K562 (cell line): ENCODE measurements at regions not wholly inside any gene's neighbourhood (a gene's known extent, or its start where the extent isn't known, plus 50 kb on each side); places are given as distances from the start of the nearest gene placed in this dataset.

Source experiments
- ATAC-seq: fragments of 200-7000 bp; cut with Tn5 transposase; 3 replicates; pipeline ENCODE4 v1.9.1; 2020; ENCODE audit warnings: moderate library complexity
- BruUV-seq: library from RNA; stranded (reverse); fragments of 400-500 nt; replicated peaks from 2 replicates; lab custom pipeline; 2021; lab: Mats Ljungman, UMichigan
- CTCF ChIA-PET: fragments of 300-600 bp; formaldehyde crosslinking; extraction: SDS; loops from one replicate; lab custom pipeline; 2021; ENCODE audit warnings: low intra/inter-chr PET ratio; lab: Yijun Ruan, JAX
- POLR2A ChIA-PET: fragments of 300-600, 350-650 bp; sonication (Branson Sonifier 250); formaldehyde crosslinking; extraction: SDS; loops from one replicate; lab custom pipeline; 2021; ENCODE audit warnings: antibody characterized with exemption, inconsistent platforms; lab: Yijun Ruan, JAX
- DNase-seq, 4 experiments: peaks; one replicate each; pipeline versions ENCODE4 v3.0.0 to v3.0.0-alpha.2; 2011 to 2018; ENCODE audit warnings: low spot score in 3 of 4, mixed read lengths in 3 of 4; ENCODE audit errors: extremely low read depth in 1 of 4
- FAIRE-seq: peaks from 2 replicates; lab custom pipeline; 2011; peaks lifted over from hg19 to GRCh38; lab: Jason Lieb, UNC
- H2AFZ ChIP-seq: 2 replicates; pipeline ENCODE4 v1.6.0; 2011; ENCODE audit warnings: low read depth, low read length, control low read depth, inconsistent platforms
- H3K27ac ChIP-seq: fragments of 200-600 bp; 3 replicates; pipeline ENCODE4 v1.8.0; 2011; ENCODE audit warnings: low read depth, mild to moderate bottlenecking, control low read depth, inconsistent platforms, low read length, moderate library complexity, mixed read lengths; ENCODE audit errors: extremely low read depth
- H3K27me3 ChIP-seq, 2 experiments: fragments of 300-600 bp in 1 of 2; 2 replicates in 1 of 2; 3 replicates in 1 of 2; pipeline versions ENCODE4 v1.6.0 to v1.8.0; 2011; ENCODE audit warnings: inconsistent platforms in 2 of 2, low read length in 2 of 2, mild to moderate bottlenecking in 1 of 2, mixed read lengths in 1 of 2, moderate library complexity in 1 of 2; ENCODE audit not compliant: control insufficient read depth in 2 of 2, insufficient read depth in 2 of 2
- H3K36me3 ChIP-seq: fragments of 300-600 bp; 3 replicates; pipeline ENCODE4 v1.8.0; 2011; ENCODE audit warnings: mild to moderate bottlenecking, low read length, inconsistent platforms; ENCODE audit not compliant: control insufficient read depth, insufficient read depth
- H3K4me1 ChIP-seq, 2 experiments: fragments of 200-600 bp in 1 of 2; replicated peaks in 1 of 2; 2 replicates in 1 of 2; 3 replicates in 1 of 2; pipeline versions ENCODE4 v1.5.1 to v1.8.0; 2011; ENCODE audit warnings: inconsistent platforms in 2 of 2, low read length in 2 of 2, mild to moderate bottlenecking in 1 of 2, mixed read lengths in 1 of 2, moderate library complexity in 1 of 2; ENCODE audit not compliant: control insufficient read depth in 2 of 2, insufficient read depth in 2 of 2
- H3K4me2 ChIP-seq: 2 replicates; pipeline ENCODE4 v1.6.1; 2011; ENCODE audit warnings: low read length, control low read depth, inconsistent platforms, mixed read lengths; ENCODE audit not compliant: insufficient read depth
- H3K4me3 ChIP-seq: fragments of 200-600 bp; sonication (generic), shearing (Covaris generic); 2 replicates; pipeline ENCODE4 v1.5.1; 2016; ENCODE audit warnings: control low read depth, inconsistent platforms
- H3K79me2 ChIP-seq: fragments of 200-600 bp; 3 replicates; pipeline ENCODE4 v1.8.0; 2011; ENCODE audit warnings: low read length, inconsistent platforms; ENCODE audit not compliant: control insufficient read depth, insufficient read depth
- H3K9ac ChIP-seq, 2 experiments: 2 replicates each; pipeline versions ENCODE4 v1.6.0 to v1.6.1; 2011; ENCODE audit warnings: low read depth in 2 of 2, low read length in 2 of 2, control low read depth in 1 of 2, inconsistent platforms in 1 of 2, mild to moderate bottlenecking in 1 of 2, mixed read lengths in 1 of 2; ENCODE audit not compliant: insufficient read depth in 1 of 2
- H3K9me1 ChIP-seq: one replicate; pipeline ENCODE4 v1.6.0; 2011; ENCODE audit warnings: inconsistent platforms, mild to moderate bottlenecking, low read length, moderate library complexity; ENCODE audit not compliant: control insufficient read depth, insufficient read depth
- H3K9me3 ChIP-seq: replicated peaks from 2 replicates; pipeline ENCODE4 v1.5.1; 2011; ENCODE audit warnings: low read depth, low read length, inconsistent platforms; ENCODE audit not compliant: control insufficient read depth, insufficient read depth
- H4K20me1 ChIP-seq: replicated peaks from 2 replicates; pipeline ENCODE4 v1.6.1; 2011; ENCODE audit warnings: low read length, inconsistent platforms, mixed read lengths; ENCODE audit not compliant: control insufficient read depth, insufficient read depth
- BDP1 ChIP-seq: IDR thresholded peaks from 3 replicates; pipeline ENCODE4 v1.6.1; 2011; ENCODE audit not compliant: insufficient read length, insufficient read depth
- CHD4 ChIP-seq: fragments of 200-600 bp; sonication (generic); IDR thresholded peaks from 3 replicates; pipeline ENCODE4 v1.6.1; 2012; ENCODE audit warnings: low read depth, mild to moderate bottlenecking, mixed read lengths, low read length, inconsistent platforms; ENCODE audit not compliant: insufficient read depth, insufficient replicate concordance, poor library complexity, severe bottlenecking
- FOXA1 ChIP-seq: fragments of 450-650 bp; IDR thresholded peaks from 2 replicates; pipeline ENCODE4 v1.6.1; 2016; ENCODE audit warnings: mild to moderate bottlenecking, borderline replicate concordance
- GTF2F1 ChIP-seq: IDR thresholded peaks from 2 replicates; pipeline ENCODE4 v1.6.1; 2011; ENCODE audit warnings: low read depth, low read length, improper control_type of control experiment
- ILK ChIP-seq: fragments of 450-650 bp; IDR thresholded peaks from 2 replicates; pipeline ENCODE4 v1.6.1; 2016; ENCODE audit warnings: missing genetic modification characterization, low read depth, mild to moderate bottlenecking, missing compliant biosample characterization, moderate library complexity, borderline replicate concordance
- KLF6 ChIP-seq: fragments of 250-450 bp; sonication (Bioruptor Pico); IDR thresholded peaks from 2 replicates; pipeline ENCODE4 v1.4.0; 2020; ENCODE audit warnings: mild to moderate bottlenecking, moderate library complexity, borderline replicate concordance
- MAFG ChIP-seq: fragments of 450-650 bp; conservative IDR thresholded peaks from 2 replicates; pipeline ENCODE4 v1.6.1; 2016; ENCODE audit warnings: missing genetic modification characterization, missing compliant biosample characterization
- MEF2D ChIP-seq: conservative IDR thresholded peaks from 2 replicates; pipeline ENCODE4 v1.6.1; 2016; ENCODE audit warnings: low read depth, missing genetic modification characterization, missing compliant biosample characterization
- MTA2 ChIP-seq: fragments of 450-650 bp; IDR thresholded peaks from 2 replicates; pipeline ENCODE4 v1.6.1; 2016; ENCODE audit warnings: low read depth
- MXI1 ChIP-seq: IDR thresholded peaks from 2 replicates; pipeline ENCODE4 v1.6.1; 2011; ENCODE audit warnings: low read depth, mild to moderate bottlenecking, improper control_type of control experiment, low read length
- PML ChIP-seq: IDR thresholded peaks from 2 replicates; pipeline ENCODE4 v1.6.1; 2012; ENCODE audit warnings: low read length, inconsistent platforms
- PPARD ChIP-seq: fragments of 250-450 bp; sonication (Bioruptor Pico); IDR thresholded peaks from 2 replicates; pipeline ENCODE4 v1.8.0; 2022; ENCODE audit warnings: inconsistent platforms, mild to moderate bottlenecking, moderate library complexity
- RBBP5 ChIP-seq: fragments of 200-600 bp; sonication (generic); IDR thresholded peaks from 2 replicates; pipeline ENCODE4 v1.6.1; 2012; ENCODE audit warnings: borderline replicate concordance, mild to moderate bottlenecking, low read length, control low read depth, inconsistent platforms; ENCODE audit not compliant: insufficient read depth, poor library complexity, severe bottlenecking
- SMARCB1 ChIP-seq: IDR thresholded peaks from 2 replicates; pipeline ENCODE4 v1.6.1; 2011; ENCODE audit warnings: improper control_type of control experiment, low read depth; ENCODE audit not compliant: insufficient read length
- SNIP1 ChIP-seq: fragments of 450-650 bp; IDR thresholded peaks from 2 replicates; pipeline ENCODE4 v1.7.1; 2017; ENCODE audit warnings: low read depth, mild to moderate bottlenecking
- ZC3H8 ChIP-seq: fragments of 450-650 bp; IDR thresholded peaks from 2 replicates; pipeline ENCODE4 v1.6.1; 2017
- ZNF449 ChIP-seq: fragments of 250-450 bp; sonication (Bioruptor Pico); IDR thresholded peaks from 2 replicates; pipeline ENCODE4 v1.8.0; 2022; ENCODE audit warnings: moderate library complexity, mild to moderate bottlenecking, inconsistent platforms
- ZNF584 ChIP-seq: fragments of 200-800 bp; sonication (Bioruptor generic); IDR thresholded peaks from 2 replicates; pipeline ENCODE4 v1.6.1; 2016; ENCODE audit warnings: low read depth, mild to moderate bottlenecking, missing genetic modification characterization, missing compliant biosample characterization
- ZNF586 ChIP-seq: fragments of 450-650 bp; formaldehyde crosslinking; conservative IDR thresholded peaks from 2 replicates; pipeline ENCODE4 v1.4.0; 2020; ENCODE audit warnings: mild to moderate bottlenecking, moderate library complexity
- WGBS: fragments of 100-300 bp; shearing (Covaris generic); methylation state at CpG from one replicate; pipeline ENCODE4 v1.1.6; 2016; ENCODE audit warnings: low coverage, mixed read lengths; ENCODE audit not compliant: insufficient coverage; ENCODE audit errors: missing lambda C conversion rate; 5-methylcytosine and 5-hydroxymethylcytosine counted together
- in situ Hi-C: fragments of 300-500 bp; cut with MboI; formaldehyde crosslinking; loops from 4 replicates; pipeline ENCODE4 v1.15.0; 2018; ENCODE audit warnings: inconsistent platforms, mixed read lengths
- intact Hi-C: fragments of 100-400 bp; cut with micrococcal nuclease; formaldehyde crosslinking; loops from 2 replicates; pipeline ENCODE4 v1.14.2; 2022

- TF ChIP-seq BDP1 = no peak
- no peak for TF ChIP-seq KLF6
- TF ChIP-seq ZC3H8 = no peak
- TF ChIP-seq RBBP5 = no peak
- TF ChIP-seq FOXA1 = no peak
- TF ChIP-seq MTA2 = no peak
- TF ChIP-seq ILK (tag) = no peak
- TF ChIP-seq ZNF586 = no peak
- no peak for TF ChIP-seq MXI1
- no peak for TF ChIP-seq MAFG
- TF ChIP-seq CHD4 = no peak
- TF ChIP-seq ZNF449 (CRISPR knock-in tag) = no peak
- TF ChIP-seq ZNF584 (CRISPR knock-in tag) = no peak
- no peak for TF ChIP-seq PPARD (CRISPR knock-in tag)
- TF ChIP-seq SMARCB1 = no peak
- no peak for TF ChIP-seq SNIP1
- TF ChIP-seq GTF2F1 = no peak
- no peak for TF ChIP-seq PML
- no peak for TF ChIP-seq MEF2D (tag)
- Histone ChIP-seq H3K4me3 (no peak overlapping the region), H3K36me3 (no peaks in the 10 kb centered on the region), H3K9me3 (no peaks in the 10 kb centered on the region), H3K9me1 (no peaks in the 10 kb centered on the region), H3K79me2 (no peaks in the 10 kb centered on the region), H3K27me3 (no peaks in the 10 kb centered on the region), H2AFZ (no peak overlapping the region), H3K4me2 (no peak overlapping the region), H4K20me1 (no peaks in the 10 kb centered on the region), H3K4me1 (no peaks in the 10 kb centered on the region), H3K27ac (no peak overlapping the region), H3K9ac (no peak overlapping the region)
- no TSS peak for BruUV-seq
- 0% methylated on average over 3 of the region's 3 CpGs for WGBS
- ATAC-seq = no peak
- DNase-seq = no peak
- in situ Hi-C loops = no loop called here
- intact Hi-C loops = no loop called here
- no peak for FAIRE-seq
- CTCF ChIA-PET = no interaction called here
- POLR2A ChIA-PET = no interaction called here
Measured at GRCh38 chr3:86800116-86800515, 190.8 kb downstream of the VGLL3 start.
